ENCODE measurements at regions not wholly inside any gene's neighbourhood (a gene's known extent, or its start where the extent isn't known, plus 50 kb on each side); places are given as distances from the start of the nearest gene placed in this dataset.
"Not testable (repeated sequence)": the region's sequence is repeated elsewhere in the genome, so short reads cannot be mapped to it uniquely, and the experiment has no call there.

DNA sequence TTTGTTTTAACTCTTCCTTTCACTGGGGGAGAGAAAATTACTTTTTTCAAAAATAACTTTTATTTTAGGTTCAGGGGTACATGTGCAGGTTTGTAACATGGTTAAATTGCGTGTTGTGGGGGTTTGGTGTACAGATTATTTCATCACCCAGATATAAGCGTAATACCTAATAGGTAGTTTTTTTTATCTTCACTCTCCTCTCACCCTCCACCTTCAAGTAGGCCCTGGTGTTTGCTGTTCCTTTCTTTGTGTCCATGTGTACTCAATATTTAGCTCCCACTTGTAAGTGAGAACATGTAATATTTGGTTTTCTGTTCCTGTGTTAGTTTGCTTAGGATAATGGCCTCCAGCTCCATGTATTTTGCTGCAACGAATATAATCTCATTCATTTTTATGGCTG is 389.5 kb upstream of the PCSK5 start:
- TF ChIP-seq, protein P1, sequence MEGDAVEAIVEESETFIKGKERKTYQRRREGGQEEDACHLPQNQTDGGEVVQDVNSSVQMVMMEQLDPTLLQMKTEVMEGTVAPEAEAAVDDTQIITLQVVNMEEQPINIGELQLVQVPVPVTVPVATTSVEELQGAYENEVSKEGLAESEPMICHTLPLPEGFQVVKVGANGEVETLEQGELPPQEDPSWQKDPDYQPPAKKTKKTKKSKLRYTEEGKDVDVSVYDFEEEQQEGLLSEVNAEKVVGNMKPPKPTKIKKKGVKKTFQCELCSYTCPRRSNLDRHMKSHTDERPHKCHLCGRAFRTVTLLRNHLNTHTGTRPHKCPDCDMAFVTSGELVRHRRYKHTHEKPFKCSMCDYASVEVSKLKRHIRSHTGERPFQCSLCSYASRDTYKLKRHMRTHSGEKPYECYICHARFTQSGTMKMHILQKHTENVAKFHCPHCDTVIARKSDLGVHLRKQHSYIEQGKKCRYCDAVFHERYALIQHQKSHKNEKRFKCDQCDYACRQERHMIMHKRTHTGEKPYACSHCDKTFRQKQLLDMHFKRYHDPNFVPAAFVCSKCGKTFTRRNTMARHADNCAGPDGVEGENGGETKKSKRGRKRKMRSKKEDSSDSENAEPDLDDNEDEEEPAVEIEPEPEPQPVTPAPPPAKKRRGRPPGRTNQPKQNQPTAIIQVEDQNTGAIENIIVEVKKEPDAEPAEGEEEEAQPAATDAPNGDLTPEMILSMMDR (conservative IDR thresholded peaks at IDR 0.05) = not testable (repeated sequence)
- not testable (repeated sequence) for TF ChIP-seq EZH2 (IDR thresholded peaks at IDR 0.05; ENCODE audit: low read depth)
